Fibroblast of pulmonary artery (primary cell): ENCODE measurements at regions not wholly inside any gene's neighbourhood (a gene's known extent, or its start where the extent isn't known, plus 50 kb on each side); places are given as distances from the start of the nearest gene placed in this dataset.

ENCODE experiments used
- DNase-seq: peaks from one replicate; pipeline ENCODE4 v3.0.0-alpha.2; 2010; ENCODE audit warnings: low read depth
- H3K4me3 ChIP-seq: replicated peaks from 2 replicates; pipeline ENCODE4 v1.5.1; 2011; ENCODE audit warnings: low read depth, mild to moderate bottlenecking, control low read depth, low read length, moderate library complexity
- CTCF ChIP-seq: IDR thresholded peaks from 2 replicates; pipeline ENCODE4 v1.5.1; 2011; ENCODE audit warnings: mild to moderate bottlenecking, control low read depth, low read length, inconsistent platforms; ENCODE audit errors: missing control alignments

- H3K4me3 ChIP-seq, result no peak overlapping the region
- no peak for TF ChIP-seq CTCF
- DNase-seq, result no peak
Measured at GRCh38 chr9:82597241-82598203, 465.4 kb downstream of the RASEF start.

GRCh38 chr9:82598241-82599039, 464.5 kb downstream of the RASEF start:
- no peak overlapping the region for H3K4me3 ChIP-seq
- no peak for TF ChIP-seq CTCF
- DNase-seq, result no peak

- DNase-seq, result no peak
- no peak for TF ChIP-seq CTCF
- no peak overlapping the region for H3K4me3 ChIP-seq
Measured at GRCh38 chr9:82599336-82599949, 463.5 kb downstream of the RASEF start.

GRCh38 chr9:82600536-82601292, 462.2 kb downstream of the RASEF start:
- no peak for DNase-seq
- H3K4me3 ChIP-seq, result no peak overlapping the region
- no peak for TF ChIP-seq CTCF

- DNase-seq, result no peak
- TF ChIP-seq CTCF, result no peak
- H3K4me3 ChIP-seq, result no peak overlapping the region
Measured at GRCh38 chr9:82601293-82601771, 461.6 kb downstream of the RASEF start.
